Mucosa of rectum (tissue), 2 donors: ENCODE measurements at regions not wholly inside any gene's neighbourhood (a gene's known extent, or its start where the extent isn't known, plus 50 kb on each side); places are given as distances from the start of the nearest gene placed in this dataset.
A peak's percentile ranks its signal among the peaks of the same experiment; 100 is the strongest.

Experiments used
- H3K27ac ChIP-seq, 2 donors: one replicate each; pipeline ENCODE4 v1.7.0; 2013; ENCODE audit warnings: inconsistent platforms in 2 of 2, low read depth in 2 of 2, low read length in 2 of 2
- H3K27me3 ChIP-seq, 2 donors: one replicate each; pipeline ENCODE4 v1.7.0; 2013; ENCODE audit warnings: low read length in 2 of 2; ENCODE audit not compliant: control insufficient read depth in 2 of 2, insufficient read depth in 2 of 2
- H3K36me3 ChIP-seq, 2 donors: one replicate each; pipeline ENCODE4 v1.7.0; 2013; ENCODE audit warnings: low read length in 2 of 2; ENCODE audit not compliant: control insufficient read depth in 2 of 2, insufficient read depth in 2 of 2
- H3K4me1 ChIP-seq, 2 donors: one replicate each; pipeline ENCODE4 v1.7.0; 2013; ENCODE audit warnings: low read length in 2 of 2, mild to moderate bottlenecking in 1 of 2; ENCODE audit not compliant: control insufficient read depth in 2 of 2, insufficient read depth in 2 of 2
- H3K4me3 ChIP-seq, 2 donors: one replicate each; pipeline ENCODE4 v1.7.0; 2013; ENCODE audit warnings: low read length in 2 of 2
- H3K9ac ChIP-seq, 2 donors: one replicate each; pipeline ENCODE4 v1.7.0; 2013; ENCODE audit warnings: low read length in 2 of 2, low read depth in 1 of 2, mild to moderate bottlenecking in 1 of 2
- H3K9me3 ChIP-seq, 2 donors: one replicate each; pipeline ENCODE4 v1.7.0; 2013; ENCODE audit warnings: low read length in 2 of 2; ENCODE audit not compliant: control insufficient read depth in 2 of 2
- donor health status: healthy.
- donor health status: Normal muscosa, but diverticular disease.

GRCh38 chr15:72859017-72859756 is 75.6 kb upstream of the ADPGK start:
- Histone ChIP-seq H3K4me1 (peaks cover 16% of the 10 kb centered on the region in 2 donors), H3K27ac (peak overlapping the region; percentile 21 to 59), H3K9me3 (no peaks in the 10 kb centered on the region)

GRCh38 chr15:72858205-72858604 is 74.6 kb upstream of the ADPGK start:
- Histone ChIP-seq H3K27me3 (no peaks in the 10 kb centered on the region), H3K36me3 (no peaks in the 10 kb centered on the region), H3K4me1 (peaks cover 16% of the 10 kb centered on the region in 2 donors), H3K9ac (no peak overlapping the region), H3K27ac (no peak overlapping the region), H3K9me3 (no peaks in the 10 kb centered on the region), H3K4me3 (no peak overlapping the region)

More at GRCh38 chr15:72859017-72859756, 75.6 kb upstream of the ADPGK start:
- Histone ChIP-seq H3K36me3 (no peaks in the 10 kb centered on the region), H3K4me3 (no peak overlapping the region), H3K9ac (no peak overlapping the region), H3K27me3 (no peaks in the 10 kb centered on the region)

GRCh38 chr15:72857331-72858063 is 73.9 kb upstream of the ADPGK start:
- no peaks in the 10 kb centered on the region for H3K36me3 ChIP-seq
- peaks cover 16% of the 10 kb centered on the region in 2 donors for H3K4me1 ChIP-seq
- H3K27ac ChIP-seq, result no peak overlapping the region
- no peak overlapping the region for H3K9ac ChIP-seq
- no peaks in the 10 kb centered on the region for H3K27me3 ChIP-seq
- no peaks in the 10 kb centered on the region for H3K9me3 ChIP-seq
- no peak overlapping the region for H3K4me3 ChIP-seq

GRCh38 chr15:72856549-72857040 is 73.0 kb upstream of the ADPGK start:
- Histone ChIP-seq H3K27me3 (no peaks in the 10 kb centered on the region), H3K4me3 (no peak overlapping the region), H3K4me1 (peaks cover 16% of the 10 kb centered on the region in 2 donors), H3K9ac (no peak overlapping the region), H3K9me3 (no peaks in the 10 kb centered on the region), H3K36me3 (no peaks in the 10 kb centered on the region), H3K27ac (no peak overlapping the region)

GRCh38 chr15:72855791-72856190 is 72.2 kb upstream of the ADPGK start:
- H3K27ac ChIP-seq, result no peak overlapping the region
- H3K36me3 ChIP-seq, result no peaks in the 10 kb centered on the region
- H3K4me1 ChIP-seq, result peaks cover 16% of the 10 kb centered on the region in 2 donors
- no peak overlapping the region for H3K4me3 ChIP-seq
- no peaks in the 10 kb centered on the region for H3K27me3 ChIP-seq
- H3K9ac ChIP-seq, result no peak overlapping the region
- no peaks in the 10 kb centered on the region for H3K9me3 ChIP-seq

- Histone ChIP-seq H3K4me3 (no peak overlapping the region), H3K4me1 (peaks cover 0 to 1% of the 10 kb centered on the region in 2 donors), H3K27ac (no peak overlapping the region), H3K9ac (no peak overlapping the region), H3K36me3 (no peaks in the 10 kb centered on the region), H3K9me3 (no peaks in the 10 kb centered on the region), H3K27me3 (no peaks in the 10 kb centered on the region)
Measured at GRCh38 chr15:72852273-72852672, 68.7 kb upstream of the ADPGK start.

- H3K4me3 ChIP-seq, result no peak overlapping the region
- H3K4me1 ChIP-seq, result no peaks in the 10 kb centered on the region
- no peak overlapping the region for H3K9ac ChIP-seq
- H3K36me3 ChIP-seq, result no peaks in the 10 kb centered on the region
- H3K27me3 ChIP-seq, result no peaks in the 10 kb centered on the region
- H3K9me3 ChIP-seq, result no peaks in the 10 kb centered on the region
- H3K27ac ChIP-seq, result no peak overlapping the region
Measured at GRCh38 chr15:72851586-72851985, 68.0 kb upstream of the ADPGK start.

- Histone ChIP-seq H3K36me3 (no peaks in the 10 kb centered on the region), H3K27ac (no peak overlapping the region), H3K27me3 (no peaks in the 10 kb centered on the region), H3K4me3 (no peak overlapping the region), H3K4me1 (no peaks in the 10 kb centered on the region), H3K9ac (no peak overlapping the region), H3K9me3 (no peaks in the 10 kb centered on the region)
Measured at GRCh38 chr15:72850833-72851232, 67.3 kb upstream of the ADPGK start.

- no peaks in the 10 kb centered on the region for H3K9me3 ChIP-seq
- H3K4me1 ChIP-seq, result no peaks in the 10 kb centered on the region
- H3K27ac ChIP-seq, result no peak overlapping the region
- no peaks in the 10 kb centered on the region for H3K27me3 ChIP-seq
- H3K4me3 ChIP-seq, result no peak overlapping the region
- H3K9ac ChIP-seq, result no peak overlapping the region
- H3K36me3 ChIP-seq, result no peaks in the 10 kb centered on the region
Measured at GRCh38 chr15:72847806-72848205, 64.2 kb upstream of the ADPGK start.

- no peaks in the 10 kb centered on the region for H3K4me1 ChIP-seq
- no peaks in the 10 kb centered on the region for H3K9me3 ChIP-seq
- no peaks in the 10 kb centered on the region for H3K36me3 ChIP-seq
- H3K4me3 ChIP-seq, result no peak overlapping the region
- no peaks in the 10 kb centered on the region for H3K27me3 ChIP-seq
- no peak overlapping the region for H3K27ac ChIP-seq
- H3K9ac ChIP-seq, result no peak overlapping the region
Measured at GRCh38 chr15:72847033-72847432, 63.5 kb upstream of the ADPGK start.
